ENCODE measurements at regions not wholly inside any gene's neighbourhood (a gene's known extent, or its start where the extent isn't known, plus 50 kb on each side); places are given as distances from the start of the nearest gene placed in this dataset.

- Histone ChIP-seq H3K9me3 (peaks cover 0 to 30% (median 10%) of the 10 kb centered on the region in 8 donors), H3K27me3 (replicated peaks in 1 of 7) (no peaks in the 10 kb centered on the region), H3K36me3 (no peaks in the 10 kb centered on the region), H3K27ac (no peak overlapping the region), H3K4me1 (no peaks in the 10 kb centered on the region), H3K4me3 (no peak overlapping the region)
- WGBS, 5 donors = 54 to 72% (median 66%) methylated on average over 2 of the region's 2 CpGs
- DNase-seq = no peak
- intact Hi-C loops (cut with DNase I; ENCODE audit: low total_unique reads) = no loop called here
- no peak for TF ChIP-seq POLR2AphosphoS5 (IDR thresholded peaks at IDR 0.05)
- TF ChIP-seq, protein P1, sequence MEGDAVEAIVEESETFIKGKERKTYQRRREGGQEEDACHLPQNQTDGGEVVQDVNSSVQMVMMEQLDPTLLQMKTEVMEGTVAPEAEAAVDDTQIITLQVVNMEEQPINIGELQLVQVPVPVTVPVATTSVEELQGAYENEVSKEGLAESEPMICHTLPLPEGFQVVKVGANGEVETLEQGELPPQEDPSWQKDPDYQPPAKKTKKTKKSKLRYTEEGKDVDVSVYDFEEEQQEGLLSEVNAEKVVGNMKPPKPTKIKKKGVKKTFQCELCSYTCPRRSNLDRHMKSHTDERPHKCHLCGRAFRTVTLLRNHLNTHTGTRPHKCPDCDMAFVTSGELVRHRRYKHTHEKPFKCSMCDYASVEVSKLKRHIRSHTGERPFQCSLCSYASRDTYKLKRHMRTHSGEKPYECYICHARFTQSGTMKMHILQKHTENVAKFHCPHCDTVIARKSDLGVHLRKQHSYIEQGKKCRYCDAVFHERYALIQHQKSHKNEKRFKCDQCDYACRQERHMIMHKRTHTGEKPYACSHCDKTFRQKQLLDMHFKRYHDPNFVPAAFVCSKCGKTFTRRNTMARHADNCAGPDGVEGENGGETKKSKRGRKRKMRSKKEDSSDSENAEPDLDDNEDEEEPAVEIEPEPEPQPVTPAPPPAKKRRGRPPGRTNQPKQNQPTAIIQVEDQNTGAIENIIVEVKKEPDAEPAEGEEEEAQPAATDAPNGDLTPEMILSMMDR (IDR thresholded peaks at IDR 0.05 in 8 of 11, conservative IDR thresholded peaks at IDR 0.05 in 3 of 11) = no peak
- no peak for TF ChIP-seq POLR2A (IDR thresholded peaks at IDR 0.05)
Observed at GRCh38 chr7:136617176-136617575, 251.3 kb upstream of the CHRM2 start.

DNA sequence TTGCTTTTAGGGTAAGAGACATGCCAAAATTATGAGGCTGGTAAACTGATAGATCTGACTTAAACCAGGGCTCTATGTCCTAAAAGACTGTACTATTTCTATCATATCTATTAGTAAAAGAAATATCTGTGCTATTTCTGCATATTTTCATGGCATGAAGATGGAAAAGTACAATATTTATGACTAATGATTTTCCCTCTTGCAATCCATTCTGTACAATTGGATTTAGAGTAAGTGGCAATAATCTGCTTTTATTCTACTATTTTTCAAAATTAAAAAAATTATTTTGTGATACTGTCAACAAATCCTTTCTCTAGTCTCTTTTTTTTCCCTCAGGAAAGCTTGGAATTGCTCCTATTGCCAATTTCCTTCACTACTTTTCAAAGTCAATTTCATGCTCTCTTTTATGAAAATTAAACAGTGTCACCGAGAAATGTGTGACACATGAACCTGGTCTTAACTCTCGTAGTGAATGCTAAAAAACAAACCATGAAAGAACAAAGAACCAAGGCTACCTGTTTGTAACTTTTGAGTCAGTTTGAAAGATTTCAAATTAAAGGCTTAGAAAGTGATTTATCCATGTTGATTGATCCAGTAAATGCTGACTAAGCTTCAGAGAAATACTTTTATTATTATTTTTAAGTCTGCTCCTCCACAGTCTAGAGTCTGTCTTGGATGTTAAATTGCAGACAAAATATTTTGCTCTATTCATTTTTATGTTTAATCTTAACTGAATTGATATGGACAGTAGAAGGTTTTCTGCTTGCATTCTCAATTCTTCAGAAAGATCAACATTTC, 262.7 kb upstream of the CHRM2 start:
- TF ChIP-seq, protein P1 (IDR thresholded peaks at IDR 0.05 in 8 of 11, conservative IDR thresholded peaks at IDR 0.05 in 3 of 11) = no peak
- TF ChIP-seq POLR2A (IDR thresholded peaks at IDR 0.05) (no peak), POLR2AphosphoS5 (IDR thresholded peaks at IDR 0.05) (no peak)

GRCh38 chr7:136601772-136602171, 266.7 kb upstream of the CHRM2 start:
- Histone ChIP-seq H3K27ac (no peak overlapping the region), H3K9me3 (peaks cover 0 to 44% (median 25%) of the 10 kb centered on the region in 8 donors), H3K36me3 (no peaks in the 10 kb centered on the region), H3K4me3 (no peak overlapping the region), H3K4me1 (no peaks in the 10 kb centered on the region), H3K27me3 (replicated peaks in 1 of 7) (no peaks in the 10 kb centered on the region)
- intact Hi-C loops (cut with DNase I; ENCODE audit: low total_unique reads) = no loop called here
- DNase-seq = no peak
- no peak for TF ChIP-seq POLR2AphosphoS5 (IDR thresholded peaks at IDR 0.05)
- TF ChIP-seq, protein P1 (IDR thresholded peaks at IDR 0.05 in 8 of 11, conservative IDR thresholded peaks at IDR 0.05 in 3 of 11) = no peak
- TF ChIP-seq POLR2A (IDR thresholded peaks at IDR 0.05) = no peak
- 56 to 76% (median 70%) methylated on average over 2 of the region's 2 CpGs for WGBS, 5 donors

More for the DNA sequence above, 262.7 kb upstream of the CHRM2 start:
- WGBS, 5 donors = 58 to 82% (median 74%) methylated on average over 2 of the region's 2 CpGs
- intact Hi-C loops (cut with DNase I; ENCODE audit: low total_unique reads) = no loop called here
- no peak overlapping the region for H3K4me3 ChIP-seq
- H3K27ac ChIP-seq = no peak overlapping the region
- DNase-seq = no peak
- H3K9me3 ChIP-seq = peaks cover 0 to 36% (median 18%) of the 10 kb centered on the region in 8 donors
- H3K4me1 ChIP-seq = no peaks in the 10 kb centered on the region
- no peaks in the 10 kb centered on the region for H3K36me3 ChIP-seq
- H3K27me3 ChIP-seq (replicated peaks in 1 of 7) = no peaks in the 10 kb centered on the region

DNA sequence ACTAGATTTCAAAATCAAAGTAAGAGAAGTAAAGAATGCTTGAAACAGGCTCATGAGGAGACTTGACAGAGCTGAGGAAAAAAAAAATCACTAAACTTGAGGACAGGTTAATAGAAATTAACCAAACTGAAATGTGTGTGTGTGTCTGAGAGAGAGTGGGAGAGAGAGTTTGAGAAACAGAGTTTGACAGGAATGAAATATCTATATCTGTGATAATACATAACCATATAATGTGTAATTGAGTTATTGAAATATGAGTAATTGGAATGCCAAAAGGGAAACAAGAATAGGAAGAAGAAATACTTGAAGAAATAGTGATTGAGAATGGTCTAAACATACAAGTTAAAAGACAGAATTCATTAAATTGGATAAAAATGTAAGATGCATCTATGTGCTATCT, 268.0 kb upstream of the CHRM2 start:
- Histone ChIP-seq H3K9me3 (peaks cover 0 to 44% (median 25%) of the 10 kb centered on the region in 8 donors), H3K36me3 (no peaks in the 10 kb centered on the region), H3K4me3 (no peak overlapping the region), H3K4me1 (no peaks in the 10 kb centered on the region), H3K27ac (no peak overlapping the region), H3K27me3 (replicated peaks in 1 of 7) (no peaks in the 10 kb centered on the region)
- no peak for DNase-seq
- TF ChIP-seq POLR2A (IDR thresholded peaks at IDR 0.05) = no peak
- TF ChIP-seq, protein P1 (IDR thresholded peaks at IDR 0.05 in 8 of 11, conservative IDR thresholded peaks at IDR 0.05 in 3 of 11) = no peak
- TF ChIP-seq POLR2AphosphoS5 (IDR thresholded peaks at IDR 0.05) = no peak
- intact Hi-C loops (cut with DNase I; ENCODE audit: low total_unique reads) = no loop called here
